B cell (primary cell): ENCODE measurements at regions not wholly inside any gene's neighbourhood (a gene's known extent, or its start where the extent isn't known, plus 50 kb on each side); places are given as distances from the start of the nearest gene placed in this dataset.

Experiments used
- EZH2 ChIP-seq: IDR thresholded peaks from 2 replicates; pipeline ENCODE4 v1.6.1; 2012; ENCODE audit warnings: borderline replicate concordance, low read depth, mild to moderate bottlenecking, moderate library complexity, low read length; ENCODE audit not compliant: insufficient read depth, poor library complexity, severe bottlenecking
- TF ChIP-seq, protein P1 (sequence below): fragments of 200-600 bp; IDR thresholded peaks from one replicate; pipeline ENCODE4 v1.8.0; 2022; ENCODE audit warnings: antibody characterized with exemption, mild to moderate bottlenecking

GRCh38 chr4:138946306-138946705 is 69.3 kb upstream of the NOCT start:
- TF ChIP-seq, protein P1, sequence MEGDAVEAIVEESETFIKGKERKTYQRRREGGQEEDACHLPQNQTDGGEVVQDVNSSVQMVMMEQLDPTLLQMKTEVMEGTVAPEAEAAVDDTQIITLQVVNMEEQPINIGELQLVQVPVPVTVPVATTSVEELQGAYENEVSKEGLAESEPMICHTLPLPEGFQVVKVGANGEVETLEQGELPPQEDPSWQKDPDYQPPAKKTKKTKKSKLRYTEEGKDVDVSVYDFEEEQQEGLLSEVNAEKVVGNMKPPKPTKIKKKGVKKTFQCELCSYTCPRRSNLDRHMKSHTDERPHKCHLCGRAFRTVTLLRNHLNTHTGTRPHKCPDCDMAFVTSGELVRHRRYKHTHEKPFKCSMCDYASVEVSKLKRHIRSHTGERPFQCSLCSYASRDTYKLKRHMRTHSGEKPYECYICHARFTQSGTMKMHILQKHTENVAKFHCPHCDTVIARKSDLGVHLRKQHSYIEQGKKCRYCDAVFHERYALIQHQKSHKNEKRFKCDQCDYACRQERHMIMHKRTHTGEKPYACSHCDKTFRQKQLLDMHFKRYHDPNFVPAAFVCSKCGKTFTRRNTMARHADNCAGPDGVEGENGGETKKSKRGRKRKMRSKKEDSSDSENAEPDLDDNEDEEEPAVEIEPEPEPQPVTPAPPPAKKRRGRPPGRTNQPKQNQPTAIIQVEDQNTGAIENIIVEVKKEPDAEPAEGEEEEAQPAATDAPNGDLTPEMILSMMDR, result no peak
- TF ChIP-seq EZH2, result no peak
